ENCODE measurements at regions not wholly inside any gene's neighbourhood (a gene's known extent, or its start where the extent isn't known, plus 50 kb on each side); places are given as distances from the start of the nearest gene placed in this dataset.

- no peak overlapping the region for H3K4me3 ChIP-seq (ENCODE audit: insufficient read depth, low read length)
- no peaks in the 10 kb centered on the region for H3K9me3 ChIP-seq (ENCODE audit: low read depth, low read length)
- H3K27me3 ChIP-seq (ENCODE audit: insufficient read depth, low read length), result no peaks in the 10 kb centered on the region
- H4K20me1 ChIP-seq (ENCODE audit: insufficient read depth, low read length), result no peaks in the 10 kb centered on the region
- H3K27ac ChIP-seq (ENCODE audit: low read depth, low read length), result no peak overlapping the region
- H3K79me2 ChIP-seq (ENCODE audit: insufficient read depth, low read length), result no peaks in the 10 kb centered on the region
- DNase-seq (ENCODE audit: insufficient read length, low spot score, missing footprints), result no peak
- H3K4me2 ChIP-seq (ENCODE audit: insufficient read depth, low read length), result no peak overlapping the region
- no peak overlapping the region for H2AFZ ChIP-seq (ENCODE audit: low read length)
- H3K4me1 ChIP-seq (ENCODE audit: insufficient read depth, low read length), result no peaks in the 10 kb centered on the region
- TF ChIP-seq CTCF (IDR thresholded peaks at IDR 0.05; ENCODE audit: extremely low read depth, low read depth, low read length), result no peak
- H3K36me3 ChIP-seq (ENCODE audit: insufficient read depth, low read length), result no peaks in the 10 kb centered on the region
Observed at GRCh38 chr10:44850356-44850934, 60.7 kb upstream of the TMEM72 start.

- Histone ChIP-seq H4K20me1 (ENCODE audit: insufficient read depth, low read length) (no peaks in the 10 kb centered on the region), H3K36me3 (ENCODE audit: insufficient read depth, low read length) (no peaks in the 10 kb centered on the region), H3K4me1 (ENCODE audit: insufficient read depth, low read length) (no peaks in the 10 kb centered on the region), H3K79me2 (ENCODE audit: insufficient read depth, low read length) (no peaks in the 10 kb centered on the region), H3K27ac (ENCODE audit: low read depth, low read length) (no peak overlapping the region), H2AFZ (ENCODE audit: low read length) (no peak overlapping the region), H3K9me3 (ENCODE audit: low read depth, low read length) (no peaks in the 10 kb centered on the region), H3K27me3 (ENCODE audit: insufficient read depth, low read length) (no peaks in the 10 kb centered on the region), H3K4me3 (ENCODE audit: insufficient read depth, low read length) (no peak overlapping the region), H3K4me2 (ENCODE audit: insufficient read depth, low read length) (no peak overlapping the region)
- DNase-seq (ENCODE audit: insufficient read length, low spot score, missing footprints), result no peak
- TF ChIP-seq CTCF (IDR thresholded peaks at IDR 0.05; ENCODE audit: extremely low read depth, low read depth, low read length), result no peak
Observed at GRCh38 chr10:44851413-44851812, 59.7 kb upstream of the TMEM72 start.

GRCh38 chr10:44851881-44852280 lies 59.3 kb upstream of the TMEM72 start:
- no peak overlapping the region for H2AFZ ChIP-seq (ENCODE audit: low read length)
- TF ChIP-seq CTCF (IDR thresholded peaks at IDR 0.05; ENCODE audit: extremely low read depth, low read depth, low read length), result no peak

GRCh38 chr10:44853148-44853734 lies 57.9 kb upstream of the TMEM72 start:
- Histone ChIP-seq H3K27ac (ENCODE audit: low read depth, low read length) (no peak overlapping the region), H3K27me3 (ENCODE audit: insufficient read depth, low read length) (no peaks in the 10 kb centered on the region), H3K4me3 (ENCODE audit: insufficient read depth, low read length) (no peak overlapping the region), H2AFZ (ENCODE audit: low read length) (no peak overlapping the region), H4K20me1 (ENCODE audit: insufficient read depth, low read length) (no peaks in the 10 kb centered on the region), H3K4me2 (ENCODE audit: insufficient read depth, low read length) (no peak overlapping the region), H3K4me1 (ENCODE audit: insufficient read depth, low read length) (peaks cover 11% of the 10 kb centered on the region), H3K9me3 (ENCODE audit: low read depth, low read length) (no peaks in the 10 kb centered on the region), H3K79me2 (ENCODE audit: insufficient read depth, low read length) (no peaks in the 10 kb centered on the region), H3K36me3 (ENCODE audit: insufficient read depth, low read length) (no peaks in the 10 kb centered on the region)
- DNase-seq (ENCODE audit: insufficient read length, low spot score, missing footprints), result peak; percentile 84
- TF ChIP-seq CTCF (IDR thresholded peaks at IDR 0.05; ENCODE audit: extremely low read depth, low read depth, low read length), result peak; percentile 52

More at GRCh38 chr10:44851881-44852280, 59.3 kb upstream of the TMEM72 start:
- no peak for DNase-seq (ENCODE audit: insufficient read length, low spot score, missing footprints)
- Histone ChIP-seq H4K20me1 (ENCODE audit: insufficient read depth, low read length) (no peaks in the 10 kb centered on the region), H3K4me1 (ENCODE audit: insufficient read depth, low read length) (no peaks in the 10 kb centered on the region), H3K27me3 (ENCODE audit: insufficient read depth, low read length) (no peaks in the 10 kb centered on the region), H3K36me3 (ENCODE audit: insufficient read depth, low read length) (no peaks in the 10 kb centered on the region), H3K27ac (ENCODE audit: low read depth, low read length) (no peak overlapping the region), H3K9me3 (ENCODE audit: low read depth, low read length) (no peaks in the 10 kb centered on the region), H3K4me3 (ENCODE audit: insufficient read depth, low read length) (no peak overlapping the region), H3K79me2 (ENCODE audit: insufficient read depth, low read length) (no peaks in the 10 kb centered on the region), H3K4me2 (ENCODE audit: insufficient read depth, low read length) (no peak overlapping the region)
